RWPE2 (cell line): ENCODE measurements at regions not wholly inside any gene's neighbourhood (a gene's known extent, or its start where the extent isn't known, plus 50 kb on each side); places are given as distances from the start of the nearest gene placed in this dataset.

Experiments used
- ATAC-seq: fragments of 200-7000 bp; cut with Tn5 transposase; 3 replicates; pipeline ENCODE4 v1.9.1; 2021; ENCODE audit warnings: low read depth
- DNase-seq: peaks from one replicate; pipeline ENCODE4 v3.0.0-alpha.2; 2020; ENCODE audit warnings: low spot score
- H3K27ac ChIP-seq: fragments of 450-650 bp; 2 replicates; pipeline ENCODE4 v1.5.1; 2017; ENCODE audit warnings: mild to moderate bottlenecking; ENCODE audit not compliant: poor library complexity, severe bottlenecking
- H3K27me3 ChIP-seq: fragments of 250-450 bp; sonication (Bioruptor Pico); 2 replicates; pipeline ENCODE4 v1.5.1; 2021; ENCODE audit warnings: mild to moderate bottlenecking, moderate library complexity; ENCODE audit not compliant: insufficient read depth, poor library complexity, severe bottlenecking
- H3K36me3 ChIP-seq: fragments of 250-450 bp; sonication (Bioruptor Pico); 2 replicates; pipeline ENCODE4 v1.5.1; 2020; ENCODE audit warnings: low read depth, mild to moderate bottlenecking, moderate library complexity
- H3K4me1 ChIP-seq: fragments of 250-450 bp; sonication (Bioruptor Pico); 2 replicates; pipeline ENCODE4 v1.5.1; 2021; ENCODE audit warnings: mild to moderate bottlenecking, moderate library complexity; ENCODE audit not compliant: insufficient read depth, poor library complexity, severe bottlenecking
- H3K4me3 ChIP-seq: fragments of 250-450 bp; sonication (Bioruptor Pico); 2 replicates; pipeline ENCODE4 v1.5.1; 2021; ENCODE audit warnings: mild to moderate bottlenecking, moderate library complexity; ENCODE audit not compliant: severe bottlenecking
- H3K9me3 ChIP-seq: fragments of 250-450 bp; sonication (Bioruptor Pico); 2 replicates; pipeline ENCODE4 v1.5.1; 2021; ENCODE audit warnings: mild to moderate bottlenecking, moderate library complexity; ENCODE audit not compliant: severe bottlenecking
- TF ChIP-seq, protein P1 (sequence below): fragments of 450-650 bp; IDR thresholded peaks from one replicate; pipeline ENCODE4 v1.5.1; 2017; ENCODE audit warnings: mild to moderate bottlenecking, moderate library complexity; ENCODE audit not compliant: poor library complexity, severe bottlenecking

DNA sequence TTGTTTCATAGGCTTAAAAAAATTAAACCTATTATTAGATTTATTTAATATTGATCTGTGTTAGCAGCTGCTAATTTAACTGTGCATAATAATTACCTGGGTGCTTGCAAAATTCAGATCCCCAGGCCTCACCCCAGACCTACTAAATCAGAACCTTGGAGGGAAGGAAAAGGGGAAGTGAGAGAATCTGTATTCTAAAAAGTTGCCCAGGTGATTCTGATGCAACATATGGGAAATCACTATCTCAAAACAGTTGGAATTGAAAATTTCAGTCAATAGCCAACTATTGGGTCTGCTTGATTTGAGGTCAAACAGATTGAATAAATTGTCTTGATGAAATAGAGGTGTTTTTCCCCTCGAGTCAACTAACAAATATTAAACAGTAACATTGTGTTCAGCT is 538.5 kb upstream of the ADAMTS9 start:
- no peaks in the 10 kb centered on the region for H3K9me3 ChIP-seq
- TF ChIP-seq, protein P1, sequence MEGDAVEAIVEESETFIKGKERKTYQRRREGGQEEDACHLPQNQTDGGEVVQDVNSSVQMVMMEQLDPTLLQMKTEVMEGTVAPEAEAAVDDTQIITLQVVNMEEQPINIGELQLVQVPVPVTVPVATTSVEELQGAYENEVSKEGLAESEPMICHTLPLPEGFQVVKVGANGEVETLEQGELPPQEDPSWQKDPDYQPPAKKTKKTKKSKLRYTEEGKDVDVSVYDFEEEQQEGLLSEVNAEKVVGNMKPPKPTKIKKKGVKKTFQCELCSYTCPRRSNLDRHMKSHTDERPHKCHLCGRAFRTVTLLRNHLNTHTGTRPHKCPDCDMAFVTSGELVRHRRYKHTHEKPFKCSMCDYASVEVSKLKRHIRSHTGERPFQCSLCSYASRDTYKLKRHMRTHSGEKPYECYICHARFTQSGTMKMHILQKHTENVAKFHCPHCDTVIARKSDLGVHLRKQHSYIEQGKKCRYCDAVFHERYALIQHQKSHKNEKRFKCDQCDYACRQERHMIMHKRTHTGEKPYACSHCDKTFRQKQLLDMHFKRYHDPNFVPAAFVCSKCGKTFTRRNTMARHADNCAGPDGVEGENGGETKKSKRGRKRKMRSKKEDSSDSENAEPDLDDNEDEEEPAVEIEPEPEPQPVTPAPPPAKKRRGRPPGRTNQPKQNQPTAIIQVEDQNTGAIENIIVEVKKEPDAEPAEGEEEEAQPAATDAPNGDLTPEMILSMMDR = no peak
- H3K27ac ChIP-seq = no peak overlapping the region
- H3K36me3 ChIP-seq = no peaks in the 10 kb centered on the region
- H3K4me1 ChIP-seq = no peaks in the 10 kb centered on the region
- no peak overlapping the region for H3K4me3 ChIP-seq
- no peak for DNase-seq
- no peaks in the 10 kb centered on the region for H3K27me3 ChIP-seq
- ATAC-seq = no peak

DNA sequence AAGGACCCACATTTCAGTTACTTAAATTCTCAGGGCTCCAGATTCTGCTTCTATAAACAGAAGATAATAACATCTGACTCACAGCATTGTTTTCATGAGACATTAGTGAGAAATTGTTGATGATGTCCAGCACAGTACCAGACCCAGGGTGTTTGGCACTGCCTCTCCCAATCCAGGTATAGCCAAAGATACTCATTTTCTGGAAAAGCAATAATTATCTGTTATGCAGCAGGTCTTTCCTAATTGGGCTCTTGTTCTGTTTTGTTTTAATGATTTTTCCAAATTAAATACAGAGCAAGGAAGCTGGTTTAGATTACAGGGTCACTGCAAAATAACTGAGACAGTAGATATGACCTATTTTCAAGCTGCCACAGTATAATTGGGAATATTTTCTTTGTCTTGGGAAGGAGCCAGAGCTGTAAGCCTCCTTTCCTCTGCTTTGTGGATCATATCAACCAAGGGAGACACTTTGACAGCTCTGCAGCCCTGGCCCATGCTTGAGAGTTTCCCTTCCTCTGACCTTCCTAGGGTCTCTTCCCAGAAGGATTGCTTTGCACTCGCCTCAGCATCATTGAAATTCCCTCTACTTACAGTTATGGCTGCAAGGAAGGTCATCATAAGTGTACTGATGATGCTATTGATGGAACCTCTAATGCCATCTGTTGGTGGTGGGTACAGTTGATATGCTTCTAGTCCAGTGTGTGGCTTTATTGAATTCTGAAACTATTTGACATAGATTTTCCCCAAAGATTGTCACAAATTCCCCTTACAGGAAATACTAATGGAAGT is 522.4 kb upstream of the ADAMTS9 start:
- TF ChIP-seq, protein P1 = peak; percentile 17
- H3K4me1 ChIP-seq = no peaks in the 10 kb centered on the region
- no peaks in the 10 kb centered on the region for H3K9me3 ChIP-seq
- no peaks in the 10 kb centered on the region for H3K36me3 ChIP-seq
- no peak overlapping the region for H3K4me3 ChIP-seq
- no peak overlapping the region for H3K27ac ChIP-seq
- ATAC-seq (no peak), DNase-seq (no peak)
- H3K27me3 ChIP-seq = peaks cover 4% of the 10 kb centered on the region

DNA sequence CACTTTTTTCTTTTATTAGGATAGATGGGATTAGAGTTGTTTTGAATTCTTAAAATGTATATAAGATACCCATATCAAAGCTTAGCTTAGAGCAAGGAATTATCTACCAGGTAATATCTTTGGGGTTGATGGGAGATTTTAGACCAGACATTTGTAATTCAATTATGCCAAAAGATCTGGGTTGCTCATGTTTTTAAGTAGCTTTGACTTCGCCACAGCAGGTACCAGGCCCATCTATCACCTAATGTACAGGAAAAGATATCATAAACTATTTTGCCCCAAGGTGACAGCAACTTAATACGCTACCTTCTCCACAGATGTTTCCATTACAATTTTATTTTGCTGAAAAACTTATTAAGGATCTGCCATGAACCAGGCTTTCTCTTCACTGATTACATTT is 514.6 kb upstream of the ADAMTS9 start:
- no peaks in the 10 kb centered on the region for H3K27me3 ChIP-seq
- H3K36me3 ChIP-seq = no peaks in the 10 kb centered on the region
- no peaks in the 10 kb centered on the region for H3K4me1 ChIP-seq
- ATAC-seq (no peak), DNase-seq (no peak)
- no peaks in the 10 kb centered on the region for H3K9me3 ChIP-seq
- no peak overlapping the region for H3K4me3 ChIP-seq
- H3K27ac ChIP-seq = no peak overlapping the region
- TF ChIP-seq, protein P1 = no peak

DNA sequence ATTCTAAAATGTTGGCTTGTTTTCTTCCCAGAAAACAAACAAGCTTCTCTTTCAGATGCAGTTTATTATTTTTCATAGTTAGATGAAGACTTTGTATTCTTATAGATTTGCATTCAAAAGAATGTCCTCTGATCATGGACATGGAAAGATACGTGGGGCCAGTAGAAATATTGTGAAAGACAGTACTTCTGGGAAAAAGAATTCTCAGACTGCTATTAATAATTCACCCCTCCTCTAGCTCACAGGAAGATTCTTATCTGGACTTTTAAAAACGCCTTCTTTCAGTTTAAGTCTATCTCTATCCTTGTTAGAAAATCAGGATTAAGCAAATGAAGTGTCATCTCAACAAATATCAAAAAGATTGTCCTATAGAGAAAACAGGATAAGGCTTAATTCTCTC is 514.1 kb upstream of the ADAMTS9 start:
- no peaks in the 10 kb centered on the region for H3K36me3 ChIP-seq
- TF ChIP-seq, protein P1 = no peak
- no peak for DNase-seq

DNA sequence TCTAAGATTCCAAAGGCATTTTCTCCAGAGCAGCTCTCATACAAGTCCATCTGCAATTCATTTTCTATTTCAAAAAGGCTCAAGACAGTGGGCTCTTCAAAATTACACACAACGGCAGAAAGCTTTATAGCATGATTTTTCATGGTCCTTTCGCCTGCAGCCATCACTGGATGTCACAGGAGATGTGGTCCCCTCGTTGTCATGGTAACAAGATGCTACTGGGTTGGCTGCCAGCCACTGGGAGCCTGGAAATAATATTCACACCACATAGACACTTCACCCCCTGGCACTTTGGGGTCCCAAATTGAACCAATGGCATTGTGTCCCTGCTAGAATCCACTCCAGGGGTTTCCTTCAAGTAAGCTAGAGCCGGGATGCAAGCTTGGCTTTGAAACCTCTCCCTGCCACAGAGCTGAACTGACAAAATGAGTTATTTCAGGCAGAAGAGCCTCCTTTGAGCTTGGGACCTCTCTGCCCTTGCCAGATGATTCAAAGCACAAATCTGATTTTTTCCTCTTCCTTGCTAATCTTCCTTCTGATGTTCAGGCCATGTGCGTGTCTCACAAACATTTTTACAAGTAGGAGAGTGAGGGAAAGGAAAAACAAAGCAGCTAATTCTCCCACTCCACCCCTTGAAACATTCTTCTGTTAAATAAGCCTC is 512.6 kb upstream of the ADAMTS9 start:
- no peak for ATAC-seq
- Histone ChIP-seq H3K4me3 (no peak overlapping the region), H3K36me3 (no peaks in the 10 kb centered on the region), H3K27me3 (no peaks in the 10 kb centered on the region), H3K27ac (no peak overlapping the region), H3K4me1 (no peaks in the 10 kb centered on the region), H3K9me3 (no peaks in the 10 kb centered on the region)
- DNase-seq = no peak
- TF ChIP-seq, protein P1 = no peak

More for the DNA sequence above, 514.1 kb upstream of the ADAMTS9 start:
- no peaks in the 10 kb centered on the region for H3K9me3 ChIP-seq
- H3K27me3 ChIP-seq = no peaks in the 10 kb centered on the region
- no peaks in the 10 kb centered on the region for H3K4me1 ChIP-seq
- no peak overlapping the region for H3K4me3 ChIP-seq
- no peak for ATAC-seq
- no peak overlapping the region for H3K27ac ChIP-seq
